ENCODE measurements at regions not wholly inside any gene's neighbourhood (a gene's known extent, or its start where the extent isn't known, plus 50 kb on each side); places are given as distances from the start of the nearest gene placed in this dataset.

DNA sequence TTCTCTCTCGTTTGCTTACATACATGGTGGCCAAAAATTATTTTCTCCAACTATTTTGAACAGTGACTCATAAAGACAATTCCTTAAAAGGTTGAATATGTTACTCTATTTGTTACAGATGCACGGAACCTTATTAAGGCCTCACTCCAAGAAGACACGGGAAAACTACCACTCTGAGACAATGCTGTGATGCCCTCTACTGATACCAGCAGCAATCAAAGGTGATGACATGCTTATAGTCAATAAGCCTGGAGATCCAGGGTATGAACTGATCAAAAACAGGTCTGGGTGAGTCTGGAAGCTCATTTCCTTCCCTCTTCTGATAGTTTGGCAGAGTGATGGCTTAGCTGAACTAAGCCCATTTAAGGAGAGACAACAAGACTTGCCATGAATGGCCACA is 563.0 kb downstream of the LRRIQ3 start:
- no peak for DNase-seq

DNA sequence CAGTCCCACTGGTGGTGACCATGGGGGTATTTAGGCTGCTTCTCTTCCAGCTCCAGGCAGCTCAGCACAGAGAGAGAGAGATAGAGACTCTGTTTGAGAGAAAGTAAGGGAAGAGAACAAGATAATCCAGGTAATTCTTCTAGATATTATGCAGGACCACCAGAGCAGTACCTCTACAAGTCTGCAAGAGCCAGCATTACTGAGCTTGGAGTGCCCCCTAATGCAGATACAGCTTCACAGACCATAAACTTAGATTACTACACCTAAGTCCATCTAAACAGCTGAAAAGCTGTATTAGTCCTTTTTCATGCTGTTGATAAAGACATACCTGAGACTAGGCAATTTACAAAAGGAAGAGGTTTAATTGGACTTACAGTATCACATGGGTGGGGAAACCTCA is 570.3 kb downstream of the LRRIQ3 start:
- DNase-seq = no peak

DNA sequence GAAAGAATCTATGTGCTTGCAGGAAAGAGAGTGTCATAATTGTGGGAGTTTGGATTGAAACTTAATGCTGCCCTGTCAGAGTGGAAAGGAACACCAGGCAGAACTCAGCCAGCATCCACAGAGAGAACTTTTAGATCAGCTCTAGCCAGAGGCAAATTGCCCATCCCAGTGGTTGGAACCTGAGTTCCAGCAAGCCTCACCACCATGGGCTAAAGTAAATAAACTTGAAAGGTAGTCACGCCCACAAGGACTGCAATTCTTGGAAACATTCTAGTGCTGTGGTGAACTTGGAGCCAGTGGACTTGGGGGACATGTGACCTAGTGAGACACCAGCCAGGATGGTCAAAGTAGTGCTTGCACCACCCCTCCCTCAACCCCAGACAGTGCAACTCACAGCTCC is 571.6 kb downstream of the LRRIQ3 start:
- no peak for DNase-seq

DNA sequence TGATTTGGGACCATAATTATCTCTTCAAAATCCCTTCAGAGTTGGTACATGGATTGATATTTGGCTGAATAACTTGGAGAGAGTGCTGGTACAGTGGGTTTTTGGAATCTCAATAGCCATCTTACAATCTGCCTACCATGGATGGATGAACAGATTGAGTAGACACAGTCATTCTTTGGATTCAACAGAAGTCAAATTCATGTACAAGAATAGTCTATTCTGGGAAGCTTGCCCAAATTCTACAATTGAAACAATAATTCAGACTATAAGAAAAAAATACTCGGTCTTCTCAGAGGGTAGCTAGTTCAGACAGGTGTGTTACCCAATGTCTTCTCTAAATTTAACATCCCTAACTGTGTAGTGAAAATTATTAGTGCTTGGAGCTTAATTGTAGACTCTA is 574.0 kb downstream of the LRRIQ3 start:
- DNase-seq = no peak

DNA sequence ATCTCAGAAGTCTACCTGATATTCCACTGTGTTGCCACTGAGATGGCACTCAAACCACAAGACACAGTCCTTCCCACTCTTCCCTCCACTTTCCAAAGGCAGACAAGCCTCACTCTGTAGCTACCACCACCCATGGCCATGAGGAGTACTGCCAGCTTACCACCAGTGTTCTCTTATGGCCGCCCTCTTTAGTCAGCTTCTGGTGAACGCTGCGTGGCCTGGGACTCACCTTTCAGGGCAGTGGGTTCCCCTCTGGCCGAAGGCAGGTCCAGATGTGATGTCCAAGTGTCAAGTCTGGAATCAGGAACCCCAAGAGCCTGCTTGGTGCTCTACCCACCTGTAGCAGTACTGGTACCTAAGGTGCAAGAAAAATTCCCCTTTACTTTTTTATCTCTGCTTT is 580.8 kb downstream of the LRRIQ3 start:
- no peak for DNase-seq

DNA sequence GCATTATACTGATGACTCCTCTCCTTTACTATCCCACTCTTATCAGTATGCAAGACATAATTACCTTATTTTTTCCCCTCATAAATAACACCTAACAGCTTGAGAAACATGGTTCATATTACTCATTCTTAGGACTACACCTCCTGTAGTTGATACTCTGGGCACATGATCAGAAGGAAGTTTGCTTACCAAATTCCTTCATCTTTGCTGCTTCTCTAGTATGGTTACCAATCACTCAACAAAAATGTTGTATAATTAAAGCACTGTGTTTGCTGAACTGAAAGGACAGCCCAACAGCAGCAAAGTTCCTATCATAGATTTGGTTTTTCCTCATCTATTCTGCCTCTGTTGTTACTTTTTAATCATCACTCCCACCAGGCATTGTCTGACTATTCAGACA is 586.3 kb downstream of the LRRIQ3 start:
- no peak for DNase-seq

DNA sequence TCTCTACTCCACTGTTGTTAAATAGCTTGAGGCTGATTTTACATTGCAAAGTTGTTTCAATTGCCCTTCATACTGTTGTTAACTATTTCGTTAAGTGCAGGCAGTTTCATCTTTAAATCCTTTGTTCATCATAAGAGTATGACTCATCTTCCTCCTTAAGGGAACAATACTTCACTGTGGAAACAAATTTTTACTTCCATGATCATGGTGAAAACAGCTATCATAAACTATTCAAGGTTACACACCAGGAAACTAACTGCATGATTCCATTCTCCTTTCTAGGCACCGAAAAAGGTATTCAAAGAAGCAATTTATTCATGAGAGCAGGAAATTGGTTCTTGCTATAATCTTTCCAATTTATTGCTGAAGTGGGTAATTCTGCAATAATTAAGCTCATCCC is 593.2 kb downstream of the LRRIQ3 start:
- no peak for DNase-seq

DNA sequence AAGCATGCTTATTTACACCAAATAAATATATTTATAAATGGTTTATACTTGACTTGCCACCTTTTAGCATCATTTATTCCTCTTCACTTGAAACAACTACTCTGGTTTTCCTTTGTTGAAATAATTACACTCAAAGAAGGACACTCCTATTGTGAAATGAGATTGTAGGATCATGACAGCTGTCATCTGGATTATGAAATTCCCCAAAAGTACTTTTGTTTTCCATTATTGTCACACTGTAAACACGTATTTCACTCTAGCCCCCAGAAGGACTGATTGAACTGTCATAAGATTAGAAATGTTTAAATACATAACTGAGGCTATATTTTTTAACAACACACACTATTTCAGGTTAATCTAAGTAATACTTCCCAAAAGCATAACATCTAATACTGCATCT is 593.8 kb downstream of the LRRIQ3 start:
- DNase-seq = no peak

DNA sequence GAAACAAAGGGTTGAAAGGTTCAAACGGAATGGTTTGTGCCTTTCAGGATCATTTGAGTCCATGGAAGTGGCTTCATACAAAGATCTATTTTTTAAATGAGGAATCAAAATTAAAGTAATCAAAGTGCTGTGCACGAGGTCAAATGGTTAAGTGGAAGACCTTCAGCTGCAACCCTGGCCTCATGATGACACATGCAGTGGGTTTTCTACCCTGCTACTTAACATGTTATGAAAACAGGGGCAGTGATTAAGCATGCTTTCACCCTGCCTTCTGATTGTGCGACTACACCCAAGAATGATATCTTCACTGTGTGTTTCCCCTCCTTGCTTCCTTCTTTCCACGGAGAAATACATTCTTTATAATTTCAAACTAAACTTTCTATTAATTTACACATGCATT is 604.2 kb downstream of the LRRIQ3 start:
- no peak for DNase-seq

DNA sequence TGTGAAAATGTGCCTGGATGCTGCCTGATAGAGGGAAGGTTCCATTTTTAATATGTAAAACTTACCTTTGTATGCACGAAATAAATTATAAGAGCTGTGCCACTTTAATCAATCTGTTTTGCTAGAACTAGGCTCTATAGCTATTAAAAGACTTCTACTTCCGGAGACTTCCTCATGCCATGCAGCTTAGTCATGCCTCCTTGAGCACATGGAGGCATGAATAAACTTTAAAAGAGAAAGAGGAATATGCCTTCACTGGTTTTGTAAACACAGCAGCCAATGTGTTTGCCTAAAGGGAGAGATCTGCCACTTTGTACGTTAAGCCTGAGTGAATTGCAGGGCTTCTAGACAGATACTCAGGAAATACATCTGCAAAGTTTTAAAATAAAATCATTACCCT is 604.6 kb downstream of the LRRIQ3 start:
- peak in 1 of 2 experiments; percentile 18 for DNase-seq

DNA sequence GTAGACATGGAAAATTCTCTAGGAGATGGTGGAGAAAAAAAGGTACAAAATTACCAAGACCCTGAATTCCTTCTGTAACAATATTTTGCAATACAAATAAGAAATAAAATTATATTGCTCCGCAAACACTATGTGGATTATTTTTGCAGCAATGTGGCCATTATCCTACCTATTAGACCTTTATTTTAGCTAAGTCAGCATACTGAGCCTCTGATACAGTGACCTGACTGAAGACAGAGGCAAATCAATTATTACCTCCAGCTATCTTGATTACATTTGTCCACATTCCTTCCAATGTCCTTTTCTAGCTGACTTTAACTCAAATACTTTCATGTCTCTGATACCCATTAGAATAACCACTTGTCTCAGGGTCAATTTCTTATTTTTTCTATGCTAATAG is 610.9 kb downstream of the LRRIQ3 start:
- DNase-seq = no peak

DNA sequence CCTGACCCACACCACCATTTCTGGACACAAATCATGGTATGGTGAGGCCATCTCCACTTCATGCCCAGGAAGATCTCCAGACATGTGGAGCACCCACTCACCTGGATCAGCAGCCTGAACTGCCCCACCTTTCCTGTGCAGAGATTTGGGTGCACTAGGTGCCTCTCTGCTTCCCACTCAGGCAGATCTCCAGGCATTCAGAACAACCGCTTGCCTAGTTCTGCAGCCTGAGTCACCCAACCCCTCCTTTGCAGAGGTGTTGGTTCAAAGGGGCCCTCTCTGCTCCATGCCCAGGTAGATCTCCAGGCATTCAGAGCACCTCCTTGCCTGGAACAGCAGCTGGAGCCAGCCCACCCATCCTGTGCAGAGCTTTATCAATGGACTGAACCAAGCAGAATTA is 620.8 kb downstream of the LRRIQ3 start:
- DNase-seq = no peak

DNA sequence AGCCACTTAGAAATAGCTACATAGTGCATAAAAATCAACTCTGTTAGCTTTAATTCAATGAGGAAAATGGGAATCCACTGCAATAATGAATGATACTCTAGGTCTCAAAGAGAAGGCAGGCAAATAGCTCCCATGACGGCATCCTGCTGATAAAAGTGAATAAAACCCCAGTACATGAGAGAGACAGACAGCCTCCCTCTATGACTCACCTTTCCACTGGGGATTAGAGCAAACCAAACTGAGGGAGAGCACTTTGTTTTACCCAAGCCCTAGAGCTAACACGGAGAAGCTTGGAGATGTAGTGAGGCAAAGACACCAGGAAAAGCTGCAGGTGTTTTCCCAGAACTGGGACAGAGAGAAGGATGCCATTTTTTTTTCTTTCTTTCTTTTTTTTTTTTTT is 621.9 kb downstream of the LRRIQ3 start:
- DNase-seq = no peak

DNA sequence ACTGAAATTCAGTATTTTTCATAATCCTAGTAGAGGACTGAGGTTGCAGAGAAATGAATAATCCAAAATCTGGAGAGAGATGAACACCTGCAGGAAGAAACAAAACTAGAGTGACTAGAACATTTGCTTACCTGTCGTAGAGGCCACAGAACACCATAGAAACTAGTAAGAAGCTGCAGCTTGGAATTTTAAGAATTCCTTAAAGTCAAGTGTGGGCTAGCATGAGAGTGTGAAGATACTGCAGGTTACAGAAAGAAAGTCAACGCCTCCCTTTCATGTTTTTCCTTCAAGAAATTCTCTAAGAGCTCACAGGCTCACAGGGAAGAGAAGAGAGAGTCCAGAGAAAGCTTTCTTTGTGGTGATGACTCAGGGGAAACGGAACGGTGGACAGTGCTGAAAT is 633.7 kb downstream of the LRRIQ3 start:
- DNase-seq = no peak

DNA sequence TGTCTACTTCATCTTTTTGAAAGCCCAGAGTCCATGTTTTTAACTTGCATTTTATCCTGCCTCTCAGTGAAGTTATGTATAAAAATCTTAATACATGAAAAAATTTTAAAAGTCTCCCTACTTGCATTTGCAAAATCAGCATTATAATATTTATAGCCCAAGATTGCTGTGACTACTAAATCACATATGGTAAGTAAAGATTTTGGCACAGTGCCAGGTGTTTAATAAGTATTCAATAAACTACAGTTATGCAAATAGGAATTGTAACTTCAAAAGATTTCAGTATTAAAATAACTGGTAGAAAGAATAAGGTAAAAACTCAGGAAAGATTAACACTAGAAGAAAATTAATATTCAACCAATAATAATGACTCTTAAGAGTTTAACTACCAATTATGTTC is 641.7 kb downstream of the LRRIQ3 start:
- DNase-seq = no peak

DNA sequence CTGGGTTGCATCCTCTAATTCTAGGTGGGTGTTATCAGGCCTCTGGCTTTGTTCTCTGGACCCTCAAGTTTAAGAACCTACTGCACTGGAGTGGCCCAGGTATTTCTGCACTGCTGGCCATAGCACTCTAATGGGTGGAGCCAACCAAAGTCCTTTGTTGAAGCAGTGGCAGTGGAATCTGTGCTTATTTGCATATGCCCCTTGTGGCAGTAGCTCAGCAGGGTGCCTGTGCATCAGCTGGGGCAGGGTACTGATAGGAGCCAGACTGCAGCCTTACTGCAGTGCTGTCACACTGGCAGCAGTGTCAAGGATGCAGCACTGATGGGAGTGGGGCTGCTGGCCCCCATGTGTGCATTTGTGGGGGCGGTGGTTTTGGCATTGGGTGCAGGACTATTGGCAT is 660.6 kb downstream of the LRRIQ3 start:
- no peak for DNase-seq

DNA sequence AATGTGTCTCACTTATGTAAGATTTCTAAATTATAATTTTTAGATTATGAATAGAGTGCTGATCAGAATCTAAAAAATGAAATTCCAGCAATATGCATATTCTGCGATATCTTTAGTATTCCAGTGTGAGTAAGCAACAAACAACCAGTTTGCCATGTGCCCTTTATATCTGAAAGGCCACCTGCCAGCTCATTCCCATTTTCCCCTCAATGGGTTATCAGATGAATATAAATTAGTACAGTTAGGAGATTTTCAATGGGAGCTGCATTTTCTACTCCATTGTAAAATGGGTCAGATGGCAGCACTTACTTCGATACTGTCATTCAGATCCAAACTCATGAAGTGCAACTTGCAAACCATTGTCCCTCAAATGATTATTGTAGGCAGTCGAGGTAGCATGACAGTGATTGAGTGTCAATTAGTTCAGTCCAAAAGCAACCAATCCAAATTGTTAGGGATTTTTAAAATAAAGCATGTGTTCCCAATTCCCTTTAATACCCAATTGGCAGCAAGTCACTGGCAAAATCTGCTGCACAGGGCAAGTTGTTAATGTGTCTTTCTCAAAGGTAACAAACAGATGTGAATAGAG is 680.3 kb downstream of the LRRIQ3 start:
- DNase-seq = no peak

DNA sequence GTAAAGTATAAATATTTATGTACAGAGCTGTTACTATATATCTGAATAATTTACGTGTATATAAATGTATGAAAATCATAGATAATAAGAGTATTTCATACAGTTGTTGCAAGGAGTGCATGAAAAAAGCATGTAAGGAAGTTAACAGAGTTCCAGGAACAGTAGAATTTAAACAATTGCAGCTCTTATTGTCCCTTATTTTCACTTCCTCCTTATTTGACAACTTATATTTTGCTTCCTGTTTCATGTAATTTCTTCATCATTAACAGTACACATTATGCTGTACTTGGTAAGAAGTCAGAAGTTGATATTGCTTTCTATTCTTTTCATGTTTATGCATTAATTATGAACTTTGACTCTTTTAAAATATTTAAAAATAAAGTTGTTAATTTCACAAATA is 681.5 kb downstream of the LRRIQ3 start:
- no peak for DNase-seq

DNA sequence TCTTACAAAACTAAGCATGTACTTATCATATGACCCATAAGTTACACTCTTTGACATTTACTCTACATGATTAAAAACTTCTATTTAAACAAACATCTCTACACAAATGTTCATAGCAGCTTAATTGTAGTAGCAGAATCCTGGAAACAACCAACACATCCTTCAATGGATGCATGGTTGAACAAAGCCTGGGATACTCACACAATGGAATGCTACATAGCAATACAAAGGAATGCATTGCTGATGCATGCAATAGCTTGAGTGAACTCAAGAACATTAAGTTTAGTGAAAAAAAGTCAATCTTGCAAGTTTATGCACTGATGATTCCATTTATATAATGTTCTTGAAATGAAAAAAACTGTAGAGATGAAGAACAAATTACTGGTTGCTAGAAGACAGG is 686.9 kb downstream of the LRRIQ3 start:
- no peak for DNase-seq

DNA sequence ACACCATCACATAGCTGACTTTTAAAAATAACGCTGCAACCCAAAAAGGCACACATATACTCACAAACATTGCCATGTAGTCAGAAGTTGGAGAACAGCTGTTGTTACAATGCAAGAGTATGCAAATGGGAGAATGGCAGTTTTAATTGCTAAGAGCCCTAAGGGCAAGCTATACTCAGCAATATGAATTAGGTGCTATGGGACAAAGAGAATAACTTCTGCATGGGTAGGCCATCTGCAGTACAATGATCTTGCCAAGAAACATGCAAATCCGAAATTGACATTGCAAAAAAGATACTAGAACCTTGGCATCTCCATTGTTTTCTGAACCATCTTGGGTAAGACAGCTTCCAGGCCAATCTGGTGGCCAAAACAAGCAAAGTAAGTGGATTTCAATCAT is 697.8 kb downstream of the LRRIQ3 start:
- no peak for DNase-seq

DNA sequence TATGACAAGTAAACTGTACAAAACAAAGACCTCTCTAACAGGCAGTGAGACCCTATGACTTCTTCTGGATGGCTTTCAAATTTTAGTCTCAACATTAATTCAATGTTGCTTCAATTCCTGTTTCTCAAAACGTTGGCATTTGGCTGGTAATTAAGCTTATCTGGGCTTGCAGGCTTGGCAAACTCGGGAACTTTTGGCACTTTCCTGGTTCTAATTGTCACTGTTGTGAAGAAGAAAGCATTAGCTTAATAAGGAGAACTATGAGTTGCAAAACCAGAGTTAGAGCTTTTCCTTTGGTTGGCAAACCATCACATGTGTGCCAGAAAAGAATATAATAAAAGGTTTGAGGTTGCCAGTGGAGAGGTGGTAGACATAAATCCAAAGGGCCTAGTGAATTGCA is 698.3 kb downstream of the LRRIQ3 start:
- DNase-seq = no peak

DNA sequence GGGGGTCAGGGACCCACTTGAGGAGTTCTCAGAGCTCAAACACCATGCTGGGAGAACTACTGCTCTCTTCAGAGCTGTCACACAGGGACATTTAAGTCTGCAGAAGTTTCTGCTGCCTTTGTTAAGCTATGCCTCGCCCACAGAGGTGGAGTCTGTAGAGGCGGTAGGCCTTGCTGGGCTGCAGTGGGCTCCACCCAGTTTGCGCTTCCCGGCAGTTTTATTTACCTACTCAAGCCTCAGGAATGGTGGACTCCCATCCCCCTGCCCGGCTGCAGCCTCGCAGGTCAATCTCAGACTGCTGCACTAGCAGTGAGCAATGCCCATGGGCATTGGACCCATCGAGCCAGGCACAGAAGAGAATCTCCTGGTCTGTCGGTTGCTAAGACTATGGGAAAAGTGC is 706.4 kb downstream of the LRRIQ3 start:
- no peak for DNase-seq

DNA sequence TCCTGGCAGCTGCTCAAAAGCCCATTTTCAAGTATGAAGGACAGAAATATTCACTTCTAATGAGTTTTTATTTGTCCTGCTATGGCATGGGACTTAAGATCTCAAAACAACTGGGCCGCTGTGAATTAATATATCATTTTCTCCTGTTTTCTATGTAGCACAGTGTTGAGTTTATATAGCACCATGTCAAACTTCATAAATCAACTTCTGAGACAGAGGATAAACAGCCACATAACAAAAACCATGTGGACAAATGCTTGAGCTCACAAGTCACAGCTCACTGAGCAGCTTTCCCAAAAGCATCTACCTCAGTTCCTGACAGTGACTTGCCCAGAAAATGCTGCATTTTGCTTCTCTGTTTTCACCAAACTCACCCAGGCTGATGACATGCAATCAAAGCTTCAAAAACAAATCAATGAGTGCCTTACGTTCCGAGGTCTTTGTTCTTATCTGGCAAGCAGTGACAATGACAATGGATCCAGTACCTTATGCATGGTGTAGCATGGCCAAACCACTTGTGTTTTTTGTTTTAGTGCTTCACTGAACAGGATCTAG is 722.6 kb downstream of the LRRIQ3 start:
- no peak for DNase-seq

DNA sequence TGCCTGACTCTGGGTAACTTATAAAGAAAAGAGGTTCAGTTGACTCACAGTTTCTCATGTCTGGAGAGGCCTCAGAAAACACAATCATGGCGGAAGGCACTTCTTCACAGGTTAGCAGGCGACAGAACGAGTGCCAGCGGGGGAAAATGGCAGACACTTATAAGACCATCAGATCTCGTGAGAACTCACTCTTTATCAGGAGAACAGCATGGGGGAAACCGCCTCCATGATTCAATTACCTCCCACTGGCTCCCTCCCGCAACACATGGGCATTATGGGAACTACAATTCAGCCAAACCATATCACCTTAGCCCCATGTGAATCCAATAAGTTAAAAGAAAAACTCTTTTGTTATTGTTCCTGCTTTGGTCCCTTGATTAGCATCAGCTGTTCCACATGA is 725.2 kb downstream of the LRRIQ3 start:
- no peak for DNase-seq

DNA sequence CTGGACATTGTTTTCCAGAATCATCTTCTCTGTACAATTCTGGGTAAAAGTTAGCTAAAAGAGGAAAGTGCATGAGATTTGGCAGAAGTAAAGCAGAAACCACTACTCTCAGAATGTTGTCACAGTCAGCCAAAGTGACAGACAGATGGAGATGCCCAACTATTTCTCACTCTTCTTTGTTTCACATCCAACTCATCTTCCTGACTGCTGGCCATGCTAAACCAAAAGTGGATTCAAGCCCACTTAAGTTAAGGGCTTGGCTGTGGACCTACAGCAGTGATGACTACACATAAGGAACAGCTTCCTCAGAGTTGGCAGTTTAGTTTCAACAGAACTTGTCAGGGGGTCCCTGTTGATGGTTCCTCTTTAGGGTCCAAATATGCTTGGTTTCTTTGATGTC is 730.2 kb downstream of the LRRIQ3 start:
- no peak for DNase-seq

DNA sequence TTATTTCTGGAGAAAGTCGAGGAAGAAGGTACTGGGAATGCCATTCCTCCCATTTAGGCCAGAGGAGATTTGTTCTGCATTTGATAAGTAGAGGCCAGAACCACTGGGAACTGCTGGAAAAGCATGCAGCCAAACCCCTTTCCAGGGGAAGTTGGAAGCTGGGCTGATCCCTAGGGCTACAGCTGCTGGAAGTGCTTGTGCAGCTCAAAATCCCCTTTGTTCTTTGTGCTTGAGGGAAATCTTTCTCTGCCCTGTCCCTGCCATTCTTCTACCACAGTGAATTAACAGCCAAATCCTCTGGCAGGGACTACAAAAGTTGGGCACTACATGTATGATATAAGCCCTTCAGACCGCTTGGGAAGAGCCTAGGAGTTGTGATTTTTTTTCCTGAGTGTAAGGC is 734.1 kb downstream of the LRRIQ3 start:
- DNase-seq = no peak

Measured in SW 1271 (cell line).